Neural cell (in vitro differentiated cells): ENCODE measurements at regions not wholly inside any gene's neighbourhood (a gene's known extent, or its start where the extent isn't known, plus 50 kb on each side); places are given as distances from the start of the nearest gene placed in this dataset.

Source experiments
- H2AFZ ChIP-seq: fragments of 200-600, 300-800 bp; sonication (generic), shearing (Covaris generic); 2 replicates; pipeline ENCODE4 v1.6.0; 2014; ENCODE audit warnings: low read depth, mild to moderate bottlenecking, antibody characterized with exemption, low read length, moderate library complexity
- H3F3A ChIP-seq: fragments of 200-600 bp; shearing (Covaris generic); 2 replicates; pipeline ENCODE4 v1.6.1; 2016; ENCODE audit warnings: mild to moderate bottlenecking, moderate library complexity, mixed read lengths, antibody characterized with exemption, low read length; ENCODE audit not compliant: insufficient read depth, poor library complexity, severe bottlenecking
- H3K27ac ChIP-seq: fragments of 200-600, 300-800 bp; sonication (generic), shearing (Covaris generic); 2 replicates; pipeline ENCODE4 v1.5.1; 2014; ENCODE audit warnings: mild to moderate bottlenecking, low read length, moderate library complexity
- H3K27me3 ChIP-seq: fragments of 300-800, 200-600 bp; sonication (generic), shearing (Covaris generic); 2 replicates; pipeline ENCODE4 v1.6.0; 2014; ENCODE audit warnings: mild to moderate bottlenecking, low read depth, low read length, moderate library complexity; ENCODE audit not compliant: insufficient read depth
- H3K36me3 ChIP-seq: fragments of 300-800, 200-600 bp; sonication (generic), shearing (Covaris generic); 2 replicates; pipeline ENCODE4 v1.5.1; 2014; ENCODE audit warnings: mild to moderate bottlenecking, antibody characterized with exemption, low read length, moderate library complexity; ENCODE audit not compliant: insufficient read depth
- H3K4me2 ChIP-seq: fragments of 300-800, 200-600 bp; sonication (generic), shearing (Covaris generic); 2 replicates; pipeline ENCODE4 v1.6.0; 2014; ENCODE audit warnings: mild to moderate bottlenecking, low read length
- H3K4me3 ChIP-seq: fragments of 300-800, 200-600 bp; sonication (generic), shearing (Covaris generic); 2 replicates; pipeline ENCODE4 v1.5.1; 2014; ENCODE audit warnings: mild to moderate bottlenecking, low read length, moderate library complexity
- H3K79me2 ChIP-seq: fragments of 200-600 bp; shearing (Covaris generic); replicated peaks from 2 replicates; pipeline ENCODE4 v1.6.0; 2014; ENCODE audit warnings: mild to moderate bottlenecking, low read length, moderate library complexity; ENCODE audit not compliant: insufficient read depth
- H3K9ac ChIP-seq: fragments of 300-800, 200-600 bp; sonication (generic), shearing (Covaris generic); 2 replicates; pipeline ENCODE4 v1.6.1; 2016; ENCODE audit warnings: mild to moderate bottlenecking, low read length, mixed read lengths
- H3K9me2 ChIP-seq: fragments of 200-600 bp; shearing (Covaris generic); 2 replicates; pipeline ENCODE4 v1.6.1; 2016; ENCODE audit warnings: mild to moderate bottlenecking, low read length, mixed read lengths; ENCODE audit not compliant: insufficient read depth
- H3K9me3 ChIP-seq: fragments of 200-600, 300-800 bp; sonication (generic), shearing (Covaris generic); 2 replicates; pipeline ENCODE4 v1.6.1; 2016; ENCODE audit warnings: mild to moderate bottlenecking, mixed run types, low read length, moderate library complexity, mixed read lengths
- H4K20me1 ChIP-seq: fragments of 200-600 bp; shearing (Covaris generic); 2 replicates; pipeline ENCODE4 v1.6.1; 2016; ENCODE audit warnings: mild to moderate bottlenecking, mixed run types; ENCODE audit not compliant: insufficient read depth
- EP300 ChIP-seq: fragments of 450-650 bp; conservative IDR thresholded peaks from 2 replicates; pipeline ENCODE4 v1.6.1; 2014; ENCODE audit warnings: antibody characterized with exemption, mild to moderate bottlenecking, moderate library complexity; ENCODE audit not compliant: poor library complexity, severe bottlenecking
- EZH2 ChIP-seq: fragments of 200-600, 300-800 bp; shearing (Covaris generic), sonication (generic); IDR thresholded peaks from 2 replicates; pipeline ENCODE4 v1.6.1; 2014; ENCODE audit warnings: antibody characterized with exemption, low read length, borderline replicate concordance, mild to moderate bottlenecking; ENCODE audit not compliant: insufficient read depth, poor library complexity, severe bottlenecking
- MXI1 ChIP-seq: fragments of 450-650 bp; conservative IDR thresholded peaks from 2 replicates; pipeline ENCODE4 v1.6.1; 2014; ENCODE audit warnings: antibody characterized with exemption, mild to moderate bottlenecking; ENCODE audit not compliant: poor library complexity, severe bottlenecking
- POLR2AphosphoS5 ChIP-seq: IDR thresholded peaks from 2 replicates; pipeline ENCODE4 v1.6.1; 2012
- RAD21 ChIP-seq: fragments of 450-650 bp; conservative IDR thresholded peaks from 2 replicates; pipeline ENCODE4 v1.6.1; 2014; ENCODE audit warnings: antibody characterized with exemption, mild to moderate bottlenecking, moderate library complexity
- REST ChIP-seq: IDR thresholded peaks from 2 replicates; pipeline ENCODE4 v1.6.1; 2012; ENCODE audit warnings: borderline replicate concordance
- SMC3 ChIP-seq: fragments of 450-650 bp; conservative IDR thresholded peaks from 2 replicates; pipeline ENCODE4 v1.6.1; 2014; ENCODE audit warnings: antibody characterized with exemption, mild to moderate bottlenecking, moderate library complexity; ENCODE audit not compliant: poor library complexity
- TAF1 ChIP-seq: IDR thresholded peaks from 2 replicates; pipeline ENCODE4 v1.6.1; 2012; ENCODE audit warnings: low read depth
- TF ChIP-seq, protein P1 (sequence below): fragments of 450-650 bp; IDR thresholded peaks from 2 replicates; pipeline ENCODE4 v1.5.1; 2014; ENCODE audit warnings: antibody characterized with exemption, mild to moderate bottlenecking, moderate library complexity; ENCODE audit not compliant: poor library complexity, severe bottlenecking

DNA sequence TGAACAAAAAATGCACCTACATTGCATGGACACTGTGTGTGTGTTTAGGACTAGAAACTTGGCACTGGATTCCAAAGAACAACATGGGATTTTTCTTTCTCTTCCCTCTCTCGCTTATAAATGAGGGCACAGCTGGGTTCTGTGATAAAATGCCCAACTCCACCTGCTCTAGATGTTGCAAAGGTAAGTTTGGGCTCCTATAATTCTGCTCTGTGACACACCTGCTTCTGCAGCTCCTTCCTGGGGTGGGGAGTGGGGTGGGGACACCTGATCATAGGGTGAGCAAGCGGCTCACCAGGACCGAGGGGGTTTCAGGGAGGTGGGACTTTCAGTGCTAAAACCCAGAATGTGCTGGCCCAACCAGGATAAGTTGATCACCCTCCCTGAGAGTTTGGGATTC is 104.3 kb downstream of the AXIN2 start:
- TF ChIP-seq EP300 (no peak), TAF1 (no peak), SMC3 (no peak), REST (no peak), RAD21 (no peak), EZH2 (no peak), MXI1 (no peak), POLR2AphosphoS5 (no peak)
- TF ChIP-seq, protein P1, sequence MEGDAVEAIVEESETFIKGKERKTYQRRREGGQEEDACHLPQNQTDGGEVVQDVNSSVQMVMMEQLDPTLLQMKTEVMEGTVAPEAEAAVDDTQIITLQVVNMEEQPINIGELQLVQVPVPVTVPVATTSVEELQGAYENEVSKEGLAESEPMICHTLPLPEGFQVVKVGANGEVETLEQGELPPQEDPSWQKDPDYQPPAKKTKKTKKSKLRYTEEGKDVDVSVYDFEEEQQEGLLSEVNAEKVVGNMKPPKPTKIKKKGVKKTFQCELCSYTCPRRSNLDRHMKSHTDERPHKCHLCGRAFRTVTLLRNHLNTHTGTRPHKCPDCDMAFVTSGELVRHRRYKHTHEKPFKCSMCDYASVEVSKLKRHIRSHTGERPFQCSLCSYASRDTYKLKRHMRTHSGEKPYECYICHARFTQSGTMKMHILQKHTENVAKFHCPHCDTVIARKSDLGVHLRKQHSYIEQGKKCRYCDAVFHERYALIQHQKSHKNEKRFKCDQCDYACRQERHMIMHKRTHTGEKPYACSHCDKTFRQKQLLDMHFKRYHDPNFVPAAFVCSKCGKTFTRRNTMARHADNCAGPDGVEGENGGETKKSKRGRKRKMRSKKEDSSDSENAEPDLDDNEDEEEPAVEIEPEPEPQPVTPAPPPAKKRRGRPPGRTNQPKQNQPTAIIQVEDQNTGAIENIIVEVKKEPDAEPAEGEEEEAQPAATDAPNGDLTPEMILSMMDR, result no peak
- H3K9ac ChIP-seq, result no peak overlapping the region
- no peaks in the 10 kb centered on the region for H3K79me2 ChIP-seq
- H3K27me3 ChIP-seq, result no peaks in the 10 kb centered on the region
- H3F3A ChIP-seq, result no peaks in the 10 kb centered on the region
- no peaks in the 10 kb centered on the region for H3K9me3 ChIP-seq
- H2AFZ ChIP-seq, result no peak overlapping the region
- H4K20me1 ChIP-seq, result no peaks in the 10 kb centered on the region
- no peaks in the 10 kb centered on the region for H3K36me3 ChIP-seq
- H3K4me3 ChIP-seq, result no peak overlapping the region
- H3K27ac ChIP-seq, result no peak overlapping the region
- H3K4me2 ChIP-seq, result no peak overlapping the region
- no peaks in the 10 kb centered on the region for H3K9me2 ChIP-seq

GRCh38 chr17:65456368-65457151 is 104.9 kb downstream of the AXIN2 start:
- no peak overlapping the region for H3K27ac ChIP-seq
- no peaks in the 10 kb centered on the region for H3K79me2 ChIP-seq
- no peaks in the 10 kb centered on the region for H3K9me2 ChIP-seq
- no peak overlapping the region for H2AFZ ChIP-seq
- no peaks in the 10 kb centered on the region for H3F3A ChIP-seq
- H3K9ac ChIP-seq, result no peak overlapping the region
- no peak overlapping the region for H3K4me2 ChIP-seq
- H4K20me1 ChIP-seq, result no peaks in the 10 kb centered on the region
- H3K9me3 ChIP-seq, result no peaks in the 10 kb centered on the region
- H3K4me3 ChIP-seq, result no peak overlapping the region
- H3K27me3 ChIP-seq, result no peaks in the 10 kb centered on the region
- H3K36me3 ChIP-seq, result no peaks in the 10 kb centered on the region
- TF ChIP-seq REST (no peak), SMC3 (no peak), TAF1 (no peak), EZH2 (no peak), RAD21 (no peak), POLR2AphosphoS5 (no peak), EP300 (no peak)
- TF ChIP-seq, protein P1, result no peak
